CD1c-positive myeloid dendritic cell (primary cell): ENCODE measurements at regions not wholly inside any gene's neighbourhood (a gene's known extent, or its start where the extent isn't known, plus 50 kb on each side); places are given as distances from the start of the nearest gene placed in this dataset.
A peak's percentile ranks its signal among the peaks of the same experiment; 100 is the strongest.
"Not testable (repeated sequence)": the region's sequence is repeated elsewhere in the genome, so short reads cannot be mapped to it uniquely, and the experiment has no call there.

Experiments used
- DNase-seq: peaks from one replicate; pipeline ENCODE4 v3.0.0-alpha.2; 2016; ENCODE audit errors: extremely low spot score

GRCh38 chr12:131192951-131193350 lies 239.2 kb downstream of the ADGRD1 start:
- no peak for DNase-seq

GRCh38 chr12:131194166-131194565 lies 240.5 kb downstream of the ADGRD1 start:
- no peak for DNase-seq

- DNase-seq: no peak
These were observed 242.1 kb downstream of the ADGRD1 start for GRCh38 chr12:131195796-131196195.

- no peak for DNase-seq
These were observed 242.5 kb downstream of the ADGRD1 start for GRCh38 chr12:131196220-131196619.

GRCh38 chr12:131197490-131197889 lies 243.8 kb downstream of the ADGRD1 start:
- no peak for DNase-seq

- DNase-seq: no peak
These were observed 245.5 kb downstream of the ADGRD1 start for GRCh38 chr12:131199221-131199620.

- DNase-seq: not testable (repeated sequence)
These were observed 248.2 kb downstream of the ADGRD1 start for GRCh38 chr12:131201912-131202311.

GRCh38 chr12:131202592-131203378 lies 249.1 kb downstream of the ADGRD1 start:
- DNase-seq: no peak

GRCh38 chr12:131203666-131204415 lies 250.1 kb downstream of the ADGRD1 start:
- DNase-seq: no peak

- no peak for DNase-seq
These were observed 250.9 kb downstream of the ADGRD1 start for GRCh38 chr12:131204416-131205274.

- not testable (repeated sequence) for DNase-seq
These were observed 251.7 kb downstream of the ADGRD1 start for GRCh38 chr12:131205275-131205933.

- DNase-seq: not testable (repeated sequence)
These were observed 253.1 kb downstream of the ADGRD1 start for GRCh38 chr12:131206630-131207299.

- not testable (repeated sequence) for DNase-seq
These were observed 253.6 kb downstream of the ADGRD1 start for GRCh38 chr12:131207300-131207660.

GRCh38 chr12:131207841-131208240 lies 254.1 kb downstream of the ADGRD1 start:
- DNase-seq: not testable (repeated sequence)

GRCh38 chr12:131208425-131208824 lies 254.7 kb downstream of the ADGRD1 start:
- no peak for DNase-seq

GRCh38 chr12:131209082-131210070 lies 255.7 kb downstream of the ADGRD1 start:
- DNase-seq: peak; percentile 35

GRCh38 chr12:131210506-131211339 lies 257.0 kb downstream of the ADGRD1 start:
- DNase-seq: no peak

- DNase-seq: no peak
These were observed 257.7 kb downstream of the ADGRD1 start for GRCh38 chr12:131211340-131211938.
